WTC11 (cell line): ENCODE measurements at regions not wholly inside any gene's neighbourhood (a gene's known extent, or its start where the extent isn't known, plus 50 kb on each side); places are given as distances from the start of the nearest gene placed in this dataset.

Experiments used
- CTCF ChIP-seq: fragments of 200-600 bp; IDR thresholded peaks from 2 replicates; pipeline ENCODE4 v1.8.0; 2022; ENCODE audit warnings: antibody characterized with exemption
- E2F1 ChIP-seq: sonication (generic); formaldehyde crosslinking; IDR thresholded peaks from 2 replicates; pipeline ENCODE4 v1.8.0; 2022; ENCODE audit warnings: mild to moderate bottlenecking, missing genetic modification reagents
- FOXK1 ChIP-seq: sonication (generic); formaldehyde crosslinking; IDR thresholded peaks from 2 replicates; pipeline ENCODE4 v1.8.0; 2022; ENCODE audit warnings: mild to moderate bottlenecking, moderate library complexity, missing genetic modification reagents
- HMGXB4 ChIP-seq: sonication (generic); formaldehyde crosslinking; IDR thresholded peaks from 2 replicates; pipeline ENCODE4 v1.8.1; 2023; ENCODE audit warnings: mild to moderate bottlenecking, moderate library complexity, missing genetic modification reagents
- NFYB ChIP-seq: sonication (generic); formaldehyde crosslinking; conservative IDR thresholded peaks from 2 replicates; pipeline ENCODE4 v1.8.0; 2022; ENCODE audit warnings: low read depth, missing genetic modification reagents
- NR3C1 ChIP-seq: sonication (generic); formaldehyde crosslinking; conservative IDR thresholded peaks from 2 replicates; pipeline ENCODE4 v1.8.1; 2023; ENCODE audit warnings: low read depth, mild to moderate bottlenecking, missing genetic modification reagents
- SMAD4 ChIP-seq: sonication (generic); formaldehyde crosslinking; IDR thresholded peaks from 2 replicates; pipeline ENCODE4 v1.8.0; 2022; ENCODE audit warnings: mild to moderate bottlenecking, missing genetic modification reagents
- SP1 ChIP-seq: sonication (generic); formaldehyde crosslinking; conservative IDR thresholded peaks from 2 replicates; pipeline ENCODE4 v1.8.1; 2022; ENCODE audit warnings: missing genetic modification reagents
- TCF7 ChIP-seq: sonication (generic); formaldehyde crosslinking; IDR thresholded peaks from 2 replicates; pipeline ENCODE4 v1.8.0; 2022; ENCODE audit warnings: mild to moderate bottlenecking, low read depth, missing genetic modification reagents, moderate library complexity
- ZNF138 ChIP-seq: sonication (generic); formaldehyde crosslinking; conservative IDR thresholded peaks from 2 replicates; pipeline ENCODE4 v1.8.1; 2022; ENCODE audit warnings: mild to moderate bottlenecking, moderate library complexity, missing genetic modification reagents
- ZNF232 ChIP-seq: sonication (generic); formaldehyde crosslinking; IDR thresholded peaks from 2 replicates; pipeline ENCODE4 v1.8.0; 2022; ENCODE audit warnings: mild to moderate bottlenecking, missing genetic modification reagents
- ZNF263 ChIP-seq: sonication (generic); formaldehyde crosslinking; IDR thresholded peaks from 2 replicates; pipeline ENCODE4 v1.8.1; 2022; ENCODE audit warnings: low read depth, mild to moderate bottlenecking, moderate library complexity, missing genetic modification reagents
- TF ChIP-seq, protein P1 (sequence below): sonication (generic); formaldehyde crosslinking; IDR thresholded peaks from 2 replicates; pipeline ENCODE4 v1.8.1; 2022; ENCODE audit warnings: mild to moderate bottlenecking, missing genetic modification reagents, moderate library complexity, borderline replicate concordance
- TF ChIP-seq, protein P2 (sequence below): sonication (generic); formaldehyde crosslinking; IDR thresholded peaks from 2 replicates; pipeline ENCODE4 v1.8.1; 2023; ENCODE audit warnings: mild to moderate bottlenecking, missing genetic modification reagents, borderline replicate concordance

DNA sequence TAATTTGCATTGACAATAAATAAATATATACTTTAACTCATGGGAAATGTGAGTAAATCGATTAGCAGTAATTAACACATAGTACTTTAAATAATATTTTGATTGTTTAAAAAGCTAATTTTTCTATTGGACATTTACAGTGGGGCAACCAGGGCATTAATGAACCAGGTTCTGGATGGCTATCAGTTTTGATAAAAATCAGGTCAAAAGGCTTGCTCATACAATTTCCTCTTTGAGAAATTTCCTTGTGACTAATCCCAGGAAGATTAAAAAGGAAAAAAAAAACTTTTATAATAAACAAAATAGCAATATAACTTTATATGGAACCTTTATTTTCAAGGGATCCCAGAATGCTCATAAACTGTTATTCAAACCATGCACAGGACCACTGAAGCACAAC, 497.2 kb upstream of the ZEB2 start:
- no peak for TF ChIP-seq NFYB
- TF ChIP-seq E2F1 (CRISPR knock-in tag), result no peak
- no peak for TF ChIP-seq NR3C1 (CRISPR knock-in tag)
- TF ChIP-seq CTCF, result no peak
- TF ChIP-seq SMAD4 (CRISPR knock-in tag), result no peak
- no peak for TF ChIP-seq FOXK1 (CRISPR knock-in tag)
- TF ChIP-seq TCF7 (CRISPR knock-in tag), result no peak
- TF ChIP-seq SP1, result no peak
- TF ChIP-seq HMGXB4, result no peak
- no peak for TF ChIP-seq ZNF232
- no peak for TF ChIP-seq ZNF138 (CRISPR knock-in tag)
- TF ChIP-seq, protein P1, sequence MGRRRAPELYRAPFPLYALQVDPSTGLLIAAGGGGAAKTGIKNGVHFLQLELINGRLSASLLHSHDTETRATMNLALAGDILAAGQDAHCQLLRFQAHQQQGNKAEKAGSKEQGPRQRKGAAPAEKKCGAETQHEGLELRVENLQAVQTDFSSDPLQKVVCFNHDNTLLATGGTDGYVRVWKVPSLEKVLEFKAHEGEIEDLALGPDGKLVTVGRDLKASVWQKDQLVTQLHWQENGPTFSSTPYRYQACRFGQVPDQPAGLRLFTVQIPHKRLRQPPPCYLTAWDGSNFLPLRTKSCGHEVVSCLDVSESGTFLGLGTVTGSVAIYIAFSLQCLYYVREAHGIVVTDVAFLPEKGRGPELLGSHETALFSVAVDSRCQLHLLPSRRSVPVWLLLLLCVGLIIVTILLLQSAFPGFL (CRISPR knock-in tag), result no peak
- TF ChIP-seq, protein P2, sequence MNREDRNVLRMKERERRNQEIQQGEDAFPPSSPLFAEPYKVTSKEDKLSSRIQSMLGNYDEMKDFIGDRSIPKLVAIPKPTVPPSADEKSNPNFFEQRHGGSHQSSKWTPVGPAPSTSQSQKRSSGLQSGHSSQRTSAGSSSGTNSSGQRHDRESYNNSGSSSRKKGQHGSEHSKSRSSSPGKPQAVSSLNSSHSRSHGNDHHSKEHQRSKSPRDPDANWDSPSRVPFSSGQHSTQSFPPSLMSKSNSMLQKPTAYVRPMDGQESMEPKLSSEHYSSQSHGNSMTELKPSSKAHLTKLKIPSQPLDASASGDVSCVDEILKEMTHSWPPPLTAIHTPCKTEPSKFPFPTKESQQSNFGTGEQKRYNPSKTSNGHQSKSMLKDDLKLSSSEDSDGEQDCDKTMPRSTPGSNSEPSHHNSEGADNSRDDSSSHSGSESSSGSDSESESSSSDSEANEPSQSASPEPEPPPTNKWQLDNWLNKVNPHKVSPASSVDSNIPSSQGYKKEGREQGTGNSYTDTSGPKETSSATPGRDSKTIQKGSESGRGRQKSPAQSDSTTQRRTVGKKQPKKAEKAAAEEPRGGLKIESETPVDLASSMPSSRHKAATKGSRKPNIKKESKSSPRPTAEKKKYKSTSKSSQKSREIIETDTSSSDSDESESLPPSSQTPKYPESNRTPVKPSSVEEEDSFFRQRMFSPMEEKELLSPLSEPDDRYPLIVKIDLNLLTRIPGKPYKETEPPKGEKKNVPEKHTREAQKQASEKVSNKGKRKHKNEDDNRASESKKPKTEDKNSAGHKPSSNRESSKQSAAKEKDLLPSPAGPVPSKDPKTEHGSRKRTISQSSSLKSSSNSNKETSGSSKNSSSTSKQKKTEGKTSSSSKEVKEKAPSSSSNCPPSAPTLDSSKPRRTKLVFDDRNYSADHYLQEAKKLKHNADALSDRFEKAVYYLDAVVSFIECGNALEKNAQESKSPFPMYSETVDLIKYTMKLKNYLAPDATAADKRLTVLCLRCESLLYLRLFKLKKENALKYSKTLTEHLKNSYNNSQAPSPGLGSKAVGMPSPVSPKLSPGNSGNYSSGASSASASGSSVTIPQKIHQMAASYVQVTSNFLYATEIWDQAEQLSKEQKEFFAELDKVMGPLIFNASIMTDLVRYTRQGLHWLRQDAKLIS (CRISPR knock-in tag), result no peak
- TF ChIP-seq ZNF263 (CRISPR knock-in tag), result no peak
